ENCODE measurements at regions not wholly inside any gene's neighbourhood (a gene's known extent, or its start where the extent isn't known, plus 50 kb on each side); places are given as distances from the start of the nearest gene placed in this dataset.

GRCh38 chr15:29331669-29332068, 62.0 kb upstream of the NSMCE3 start:
- TF ChIP-seq CTCF (IDR thresholded peaks at IDR 0.05) (no peak), POLR2AphosphoS5 (IDR thresholded peaks at IDR 0.05) (no peak)
